ENCODE measurements at regions not wholly inside any gene's neighbourhood (a gene's known extent, or its start where the extent isn't known, plus 50 kb on each side); places are given as distances from the start of the nearest gene placed in this dataset.

DNA sequence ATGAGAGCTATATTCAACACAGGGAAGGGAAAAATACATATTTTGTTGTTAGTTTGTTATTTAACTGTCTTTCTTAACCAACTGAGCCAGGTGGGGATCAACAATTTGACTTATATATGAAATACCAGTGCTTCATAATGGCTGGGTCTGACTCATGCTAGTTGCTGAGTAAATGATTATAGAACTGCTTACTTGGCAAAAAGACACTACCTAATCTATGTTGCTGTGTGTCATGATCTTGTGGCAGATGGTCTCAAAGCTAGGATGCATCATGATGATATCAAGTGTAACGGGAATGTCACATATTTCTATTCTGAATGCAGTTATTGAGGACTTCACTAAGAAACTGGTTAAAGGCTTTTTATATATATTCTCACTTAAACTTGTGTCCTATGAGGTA lies 727.4 kb upstream of the SLITRK1 start:
- DNase-seq (ENCODE audit: low spot score), result no peak
- TF ChIP-seq, protein P1, sequence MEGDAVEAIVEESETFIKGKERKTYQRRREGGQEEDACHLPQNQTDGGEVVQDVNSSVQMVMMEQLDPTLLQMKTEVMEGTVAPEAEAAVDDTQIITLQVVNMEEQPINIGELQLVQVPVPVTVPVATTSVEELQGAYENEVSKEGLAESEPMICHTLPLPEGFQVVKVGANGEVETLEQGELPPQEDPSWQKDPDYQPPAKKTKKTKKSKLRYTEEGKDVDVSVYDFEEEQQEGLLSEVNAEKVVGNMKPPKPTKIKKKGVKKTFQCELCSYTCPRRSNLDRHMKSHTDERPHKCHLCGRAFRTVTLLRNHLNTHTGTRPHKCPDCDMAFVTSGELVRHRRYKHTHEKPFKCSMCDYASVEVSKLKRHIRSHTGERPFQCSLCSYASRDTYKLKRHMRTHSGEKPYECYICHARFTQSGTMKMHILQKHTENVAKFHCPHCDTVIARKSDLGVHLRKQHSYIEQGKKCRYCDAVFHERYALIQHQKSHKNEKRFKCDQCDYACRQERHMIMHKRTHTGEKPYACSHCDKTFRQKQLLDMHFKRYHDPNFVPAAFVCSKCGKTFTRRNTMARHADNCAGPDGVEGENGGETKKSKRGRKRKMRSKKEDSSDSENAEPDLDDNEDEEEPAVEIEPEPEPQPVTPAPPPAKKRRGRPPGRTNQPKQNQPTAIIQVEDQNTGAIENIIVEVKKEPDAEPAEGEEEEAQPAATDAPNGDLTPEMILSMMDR (IDR thresholded peaks at IDR 0.05; ENCODE audit: borderline replicate concordance, control extremely low read depth, extremely low read depth, insufficient read depth, missing control alignments), result no peak
- in situ Hi-C loops (cut with MboI; ENCODE audit: low sequenced_read_pairs, unreplicated experiment), result no loop called here

DNA sequence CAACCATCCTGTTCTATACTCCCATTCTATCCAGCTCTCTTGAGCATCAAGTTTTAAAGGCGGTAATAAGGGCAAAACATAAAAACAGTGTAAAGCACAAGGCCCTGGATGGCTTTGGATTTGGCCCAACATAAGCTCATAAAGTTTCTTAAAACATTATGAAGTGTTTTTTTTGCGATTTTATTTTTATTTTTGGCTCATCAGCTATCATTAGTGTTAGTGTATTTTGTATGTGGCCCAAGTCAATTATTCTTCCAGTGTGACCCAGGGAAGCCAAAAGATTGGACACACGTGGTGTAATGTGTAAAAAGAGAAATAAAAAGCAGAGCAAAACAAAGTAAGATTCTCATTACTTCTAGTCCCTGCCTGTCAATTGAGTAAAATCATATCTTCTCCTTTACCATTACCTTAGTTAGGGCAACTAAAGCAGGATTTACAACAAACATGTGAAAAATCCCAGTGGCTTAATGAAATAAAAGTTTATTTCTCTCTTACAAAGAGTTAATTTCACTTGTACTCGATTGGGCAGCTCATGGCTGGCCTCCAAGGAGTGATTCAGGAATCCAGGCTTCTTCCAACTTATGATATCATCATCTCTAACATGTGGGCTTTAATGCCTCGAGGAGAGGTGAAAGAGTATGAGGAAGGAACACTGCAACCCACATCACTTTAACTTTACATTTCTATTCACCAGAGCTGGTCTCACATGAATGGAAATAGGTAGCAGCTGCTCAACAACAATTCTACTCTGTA lies 725.2 kb upstream of the SLITRK1 start:
- in situ Hi-C loops (cut with MboI; ENCODE audit: low sequenced_read_pairs, unreplicated experiment), result no loop called here
- TF ChIP-seq, protein P1 (IDR thresholded peaks at IDR 0.05; ENCODE audit: borderline replicate concordance, control extremely low read depth, extremely low read depth, insufficient read depth, missing control alignments), result no peak
- DNase-seq (ENCODE audit: low spot score), result no peak

DNA sequence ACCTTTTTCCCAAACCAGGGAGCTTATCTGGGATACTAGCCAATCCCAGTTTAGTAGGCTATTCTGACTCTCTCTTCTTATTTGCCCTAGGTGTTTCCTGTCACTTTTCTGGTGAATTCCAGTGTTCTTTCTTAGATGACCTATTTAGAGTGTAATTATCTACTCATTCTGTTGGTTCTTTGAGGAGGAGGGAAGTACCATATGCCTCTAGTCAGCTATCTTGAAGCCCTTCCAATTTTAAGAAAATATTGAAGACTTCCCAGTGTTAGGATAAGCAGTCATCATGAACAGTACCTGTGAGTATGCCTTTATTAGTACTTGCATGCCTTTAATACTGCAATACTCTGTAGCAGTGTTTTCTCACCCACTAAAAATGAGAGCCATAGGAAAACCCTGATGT lies 724.3 kb upstream of the SLITRK1 start:
- TF ChIP-seq, protein P1 (IDR thresholded peaks at IDR 0.05; ENCODE audit: borderline replicate concordance, control extremely low read depth, extremely low read depth, insufficient read depth, missing control alignments), result no peak
- in situ Hi-C loops (cut with MboI; ENCODE audit: low sequenced_read_pairs, unreplicated experiment), result no loop called here
- DNase-seq (ENCODE audit: low spot score), result no peak

DNA sequence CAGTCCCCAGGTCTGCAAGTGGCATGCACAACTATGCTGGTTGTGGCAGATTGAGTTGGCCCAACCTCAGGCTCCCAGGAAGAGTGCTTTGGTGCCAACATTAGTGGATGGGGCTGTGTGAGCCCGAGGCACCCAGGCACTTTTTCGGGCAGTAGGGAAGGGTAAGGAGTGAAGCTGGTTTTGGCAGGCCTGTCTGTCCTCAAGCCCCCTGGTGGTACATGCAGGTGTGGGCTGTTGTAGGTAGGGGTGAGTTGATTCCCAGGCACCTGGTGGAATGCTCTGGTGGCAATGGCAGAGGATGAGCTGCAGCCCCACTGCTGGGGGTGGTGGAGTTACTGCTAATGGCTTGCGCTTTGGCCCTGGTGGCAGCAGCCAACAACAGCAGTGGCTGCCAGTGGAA lies 723.7 kb upstream of the SLITRK1 start:
- TF ChIP-seq, protein P1 (IDR thresholded peaks at IDR 0.05; ENCODE audit: borderline replicate concordance, control extremely low read depth, extremely low read depth, insufficient read depth, missing control alignments), result no peak
- no peak for DNase-seq (ENCODE audit: low spot score)
- in situ Hi-C loops (cut with MboI; ENCODE audit: low sequenced_read_pairs, unreplicated experiment), result no loop called here

DNA sequence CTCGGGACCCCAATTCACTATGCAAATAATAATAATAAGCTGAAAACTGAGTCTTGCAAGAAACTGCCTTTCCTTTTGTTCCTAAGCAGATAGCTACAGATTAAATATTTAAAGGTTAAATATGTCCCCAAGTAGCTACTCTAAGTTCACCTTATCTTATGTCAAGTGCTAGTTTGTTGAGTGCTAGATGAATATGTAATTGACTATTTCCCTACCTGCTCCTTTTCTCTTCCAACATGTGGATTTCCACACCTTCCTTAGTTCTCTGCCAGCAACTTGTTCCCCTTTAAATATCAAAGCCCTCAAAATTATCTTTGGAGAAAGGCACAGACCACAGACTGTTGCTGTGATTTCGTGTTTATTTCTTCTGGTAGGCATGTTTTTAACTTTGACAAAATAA lies 709.2 kb upstream of the SLITRK1 start:
- no peak for DNase-seq (ENCODE audit: low spot score)
- in situ Hi-C loops (cut with MboI; ENCODE audit: low sequenced_read_pairs, unreplicated experiment), result no loop called here
- TF ChIP-seq, protein P1 (IDR thresholded peaks at IDR 0.05; ENCODE audit: borderline replicate concordance, control extremely low read depth, extremely low read depth, insufficient read depth, missing control alignments), result no peak

DNA sequence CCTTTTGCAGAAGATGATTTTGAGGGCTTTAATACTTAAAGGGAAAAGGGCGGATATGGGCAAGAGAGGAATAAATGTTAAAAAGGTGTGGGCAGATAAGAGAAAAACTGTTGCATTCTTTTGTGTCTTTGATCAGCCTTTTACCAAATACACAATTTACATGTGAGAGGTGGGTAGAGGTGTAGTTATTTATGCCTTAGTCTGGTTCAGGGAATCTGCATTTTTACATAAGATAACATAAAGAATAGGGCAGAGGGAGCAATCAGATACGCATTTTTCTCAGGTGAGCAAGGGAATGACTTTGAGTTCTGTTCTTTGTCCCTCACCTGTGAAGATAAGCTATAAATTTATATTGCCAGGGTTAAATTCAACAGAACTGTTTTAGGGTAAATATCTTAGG lies 708.4 kb upstream of the SLITRK1 start:
- in situ Hi-C loops (cut with MboI; ENCODE audit: low sequenced_read_pairs, unreplicated experiment), result no loop called here
- TF ChIP-seq, protein P1 (IDR thresholded peaks at IDR 0.05; ENCODE audit: borderline replicate concordance, control extremely low read depth, extremely low read depth, insufficient read depth, missing control alignments), result no peak
- DNase-seq (ENCODE audit: low spot score), result no peak

All from GM13976 (cell line).